Stimulated activated CD4-positive, alpha-beta T cell treated with anti-CD3 and anti-CD28 coated beads, Interleukin-4, amount 100 ng/mL, for 1 hour (primary cell): ENCODE measurements at regions not wholly inside any gene's neighbourhood (a gene's known extent, or its start where the extent isn't known, plus 50 kb on each side); places are given as distances from the start of the nearest gene placed in this dataset.

Source experiments
- DNase-seq: peaks from one replicate; pipeline ENCODE4 v3.0.0-alpha.2; 2020

DNA sequence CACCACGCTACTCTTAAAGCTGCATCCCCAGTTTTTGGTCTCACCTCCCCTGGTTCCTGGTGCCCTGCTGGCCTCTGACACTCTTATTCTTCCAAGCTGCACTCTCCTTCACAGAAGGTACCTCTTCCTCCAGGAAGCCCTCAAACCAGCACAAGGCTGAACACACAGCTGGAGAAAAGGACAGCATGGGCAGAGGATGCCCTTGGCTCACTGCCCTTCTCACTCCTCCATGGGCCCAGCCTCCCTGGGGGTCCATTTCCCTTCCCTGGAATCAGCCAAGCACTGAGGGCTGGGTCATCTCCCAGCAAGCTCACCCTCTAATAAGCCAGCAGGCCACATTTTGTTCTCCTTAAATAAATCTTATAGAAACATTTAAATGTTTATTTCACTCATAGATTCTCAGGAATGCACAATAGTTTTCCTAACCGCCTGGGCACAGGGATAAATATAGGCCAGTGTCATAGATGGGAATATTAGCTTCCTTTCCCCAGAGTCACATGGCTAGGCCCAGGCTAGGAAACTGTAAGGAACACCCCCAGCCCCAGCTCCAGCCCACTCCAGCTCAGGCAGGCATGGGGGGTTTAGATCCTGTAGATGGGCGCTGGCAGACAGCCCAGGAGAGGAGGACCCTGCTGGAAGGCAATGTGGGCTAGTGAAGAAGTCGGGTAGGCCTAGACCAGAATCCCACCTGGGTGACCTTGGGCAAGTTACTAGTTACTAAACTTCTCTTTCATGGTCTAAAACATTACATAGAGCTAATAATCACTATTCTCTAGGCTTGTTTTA lies 51.5 kb downstream of the IRAG1 start:
- DNase-seq = no peak

DNA sequence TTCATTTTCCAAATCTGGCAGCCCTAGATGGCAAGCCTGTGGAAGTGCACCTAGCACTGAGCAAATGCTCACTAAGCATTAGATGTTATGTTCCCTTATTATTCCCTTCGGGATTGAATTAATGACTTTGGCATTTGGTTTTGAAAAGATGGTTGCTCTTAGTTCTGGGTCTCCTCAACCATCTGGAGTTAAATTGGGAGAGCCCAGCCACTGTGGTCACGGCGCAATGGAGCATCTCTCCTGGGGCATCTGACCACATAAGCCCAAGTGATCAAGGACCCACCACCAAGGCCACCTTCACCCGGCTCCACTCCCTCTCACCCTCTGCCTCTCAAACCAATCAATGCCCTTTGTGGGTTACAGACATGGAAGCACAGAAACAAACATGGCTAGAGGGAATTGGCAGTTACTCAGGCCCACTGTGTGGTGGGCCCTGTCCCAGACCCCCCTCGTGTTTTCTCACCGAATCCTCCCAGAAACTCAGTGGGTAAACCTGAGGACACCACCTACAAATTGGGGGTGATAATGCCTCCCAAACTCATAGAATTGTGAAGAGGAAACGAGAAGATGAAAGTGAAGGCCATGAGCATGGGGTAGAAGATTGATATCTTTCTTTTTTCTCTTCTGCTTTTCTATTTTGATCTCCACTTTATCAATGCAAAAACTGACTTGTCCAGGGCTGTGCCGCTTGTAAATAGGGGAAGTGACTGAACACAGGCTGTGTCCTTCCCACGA lies 52.2 kb downstream of the IRAG1 start:
- DNase-seq = no peak

GRCh38 chr11:10640308-10640707 lies 53.2 kb downstream of the IRAG1 start:
- DNase-seq = no peak

DNA sequence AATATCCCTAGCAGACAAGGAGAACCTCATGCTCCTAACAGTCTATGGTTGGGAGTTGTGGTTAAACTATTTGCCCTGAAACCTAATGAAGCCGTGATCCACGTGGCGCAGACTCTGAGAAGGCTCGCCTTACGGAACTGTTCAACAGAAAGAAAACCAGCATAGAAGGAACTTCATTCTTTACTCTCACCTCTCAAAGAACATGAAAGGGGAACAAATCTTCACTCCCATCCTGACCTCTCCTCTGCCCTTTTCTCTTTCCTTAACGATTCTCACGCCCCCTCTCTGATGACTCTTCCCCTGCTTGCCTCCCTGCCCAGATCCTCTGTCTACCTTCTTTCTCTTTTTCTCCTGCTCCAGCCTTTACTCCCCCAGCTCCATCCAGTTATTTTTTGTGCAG lies 54.2 kb downstream of the IRAG1 start:
- DNase-seq = no peak

DNA sequence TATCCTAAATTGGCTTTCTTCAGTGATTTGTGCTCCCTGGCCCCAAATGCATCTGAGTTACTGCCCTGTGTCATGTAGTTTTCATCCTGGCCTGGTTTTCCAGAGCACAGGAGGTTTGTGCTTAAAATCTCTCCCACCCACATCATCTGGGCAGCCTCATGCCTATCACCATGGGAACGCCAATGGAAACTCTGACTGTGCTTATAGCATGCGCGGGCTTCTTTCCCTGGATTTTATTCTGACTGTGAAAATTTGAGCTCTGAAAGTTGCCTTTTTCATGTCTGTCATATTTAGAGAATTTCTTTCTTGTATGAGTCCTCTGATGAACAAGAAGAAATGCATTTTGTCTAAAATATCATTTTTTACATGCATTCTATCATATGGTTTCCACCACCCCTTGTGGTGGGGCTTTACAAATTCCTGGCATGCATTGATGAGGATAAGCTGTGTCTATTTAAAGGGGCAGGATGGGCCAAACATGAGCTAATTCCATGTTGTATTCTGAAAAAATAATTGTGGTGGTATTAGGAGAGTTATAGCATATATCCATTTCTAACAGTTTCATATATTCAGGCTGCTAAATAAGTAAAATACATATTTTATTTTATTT lies 55.1 kb downstream of the IRAG1 start:
- no peak for DNase-seq

- DNase-seq = no peak
These were observed 55.8 kb downstream of the IRAG1 start for GRCh38 chr11:10637731-10638151.

GRCh38 chr11:10634407-10634806 lies 59.1 kb downstream of the IRAG1 start:
- DNase-seq = no peak

DNA sequence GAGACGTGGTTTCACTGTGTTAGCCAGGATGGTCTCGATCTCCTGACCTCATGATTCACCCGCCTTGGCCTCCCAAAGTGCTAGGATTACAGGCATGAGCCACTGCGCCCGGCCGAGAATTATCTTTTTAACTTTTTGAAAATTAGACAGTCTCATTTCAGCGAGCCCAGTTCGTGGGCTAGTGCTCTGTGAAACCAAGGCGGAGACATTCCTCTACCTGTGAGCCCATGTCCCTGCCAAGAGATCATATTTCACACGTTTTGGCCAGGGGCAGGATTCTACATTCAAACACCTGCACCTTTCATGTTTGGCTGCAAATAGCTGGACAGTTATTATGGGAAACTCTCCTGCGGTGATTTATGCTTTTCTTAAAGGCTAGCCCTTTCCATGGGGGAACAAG lies 60.3 kb downstream of the IRAG1 start:
- DNase-seq = no peak

DNA sequence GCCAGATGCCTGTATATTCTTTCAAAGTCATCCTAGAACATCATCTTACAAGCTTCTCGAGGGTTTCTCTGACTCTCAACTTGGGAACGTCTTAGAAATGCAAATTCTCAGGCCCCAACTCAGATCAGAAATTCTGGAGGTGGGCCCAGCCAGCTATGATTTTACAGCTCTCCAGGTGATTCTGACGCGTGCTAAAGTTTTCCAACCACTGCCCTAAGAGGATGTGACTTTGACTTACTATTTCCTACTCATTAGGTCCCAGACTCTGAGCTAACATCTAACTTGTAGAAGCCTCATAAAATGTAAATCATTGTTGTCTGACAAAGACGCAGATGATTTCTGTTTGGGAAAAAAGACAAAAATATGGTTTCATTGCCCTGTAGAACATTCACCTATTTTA lies 61.1 kb downstream of the IRAG1 start:
- DNase-seq = no peak

GRCh38 chr11:10631761-10632160 lies 61.8 kb downstream of the IRAG1 start:
- no peak for DNase-seq

- DNase-seq = no peak
These were observed 61.0 kb upstream of the LYVE1 start for GRCh38 chr11:10629411-10630002.

- peak; percentile 15 for DNase-seq
These were observed 60.2 kb upstream of the LYVE1 start for GRCh38 chr11:10628508-10629236.

DNA sequence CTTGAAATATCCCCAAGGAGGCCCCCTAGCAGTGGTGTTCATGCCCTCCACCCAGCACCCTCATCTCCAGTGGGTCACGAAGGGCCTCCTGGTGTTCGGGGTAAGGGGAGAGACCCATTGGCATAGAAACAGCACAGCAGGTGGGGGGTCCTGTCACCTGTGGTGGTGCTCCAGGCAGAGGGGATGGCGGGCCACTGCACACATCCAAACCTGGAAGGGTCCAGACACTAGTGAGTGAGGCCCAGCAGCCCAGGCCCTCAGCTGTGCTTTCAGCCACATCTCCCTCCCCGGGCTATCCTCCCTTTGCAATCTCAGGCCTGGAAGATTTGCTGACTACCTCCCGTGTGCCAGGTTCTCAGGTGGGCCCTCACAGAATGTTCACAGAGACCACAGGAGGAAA lies 59.4 kb upstream of the LYVE1 start:
- DNase-seq = no peak

DNA sequence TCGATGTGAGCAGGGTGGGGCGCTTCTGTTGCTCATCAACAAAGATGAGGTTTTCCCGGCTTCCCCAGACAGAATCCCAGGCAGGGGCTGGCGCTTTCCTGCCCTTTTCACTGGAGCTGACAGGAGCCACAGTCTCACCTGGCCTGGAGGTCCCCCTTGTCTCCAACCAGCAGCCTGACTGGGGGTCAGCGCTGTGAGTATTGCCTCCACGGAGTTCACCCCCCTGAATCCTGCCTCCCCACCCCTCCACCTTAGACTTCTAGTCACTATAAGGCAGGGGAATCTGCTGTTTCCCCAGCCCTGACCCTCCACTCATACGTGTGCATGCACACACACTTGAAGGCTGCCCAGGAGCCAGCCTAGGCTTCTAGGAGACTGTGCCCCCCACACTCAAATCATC lies 58.8 kb upstream of the LYVE1 start:
- DNase-seq = no peak

- no peak for DNase-seq
These were observed 57.5 kb upstream of the LYVE1 start for GRCh38 chr11:10625982-10626311.

- no peak for DNase-seq
These were observed 57.0 kb upstream of the LYVE1 start for GRCh38 chr11:10625281-10625981.

GRCh38 chr11:10623797-10624761 lies 55.6 kb upstream of the LYVE1 start:
- no peak for DNase-seq

GRCh38 chr11:10622957-10623791 lies 54.7 kb upstream of the LYVE1 start:
- no peak for DNase-seq

- no peak for DNase-seq
These were observed 53.6 kb upstream of the LYVE1 start for GRCh38 chr11:10622108-10622507.

GRCh38 chr11:10619131-10619680 lies 50.7 kb upstream of the LYVE1 start:
- no peak for DNase-seq
